ENCODE measurements at regions not wholly inside any gene's neighbourhood (a gene's known extent, or its start where the extent isn't known, plus 50 kb on each side); places are given as distances from the start of the nearest gene placed in this dataset.

DNA sequence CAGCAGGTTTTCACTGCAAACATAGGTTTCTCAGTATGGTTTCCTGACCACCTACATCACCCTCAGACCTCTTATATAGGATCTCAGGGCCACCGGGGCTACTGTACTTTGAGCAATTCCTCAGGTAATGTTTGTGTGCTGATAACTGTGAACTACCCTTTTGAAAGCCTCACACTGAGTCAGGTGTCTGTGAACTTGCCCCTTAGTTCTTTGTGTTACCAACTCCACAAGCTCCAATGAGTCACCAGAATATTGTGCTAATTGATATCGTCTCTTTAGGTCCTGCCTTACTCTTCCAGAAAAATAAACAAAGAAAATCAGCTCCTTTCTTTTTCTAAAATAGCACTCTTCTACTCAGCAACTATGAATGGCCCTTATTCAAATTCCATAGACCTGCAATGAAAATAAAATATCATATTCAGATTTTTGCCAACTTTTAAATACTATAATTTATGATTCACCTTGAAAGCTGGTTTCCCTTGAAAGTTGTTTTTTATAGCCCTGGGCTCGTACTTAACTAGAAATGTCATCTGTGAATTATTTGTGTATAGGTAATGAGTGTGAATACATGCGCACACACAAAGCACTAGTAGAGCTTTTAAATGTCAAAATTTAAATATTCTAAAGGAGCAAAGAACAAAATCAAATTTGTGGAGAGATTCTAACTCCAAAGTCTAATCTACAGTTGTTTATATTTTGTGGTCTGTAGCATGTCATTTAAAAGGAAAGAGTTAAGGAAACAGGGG lies 88.1 kb upstream of the WARS2 start:
- Mint-ChIP-seq H3K36me3 (no peaks in the 10 kb centered on the region), H3K4me1 (ENCODE audit: unreplicated experiment) (peaks cover 41% of the 10 kb centered on the region), H3K9me3 (peaks cover 4% of the 10 kb centered on the region), H3K27ac (no peak overlapping the region), H3K4me3 (no peak overlapping the region), H3K27me3 (no peaks in the 10 kb centered on the region)
- DNase-seq (ENCODE audit: extremely low spot score, unreplicated experiment), result no peak
- TF ChIP-seq, protein P1, sequence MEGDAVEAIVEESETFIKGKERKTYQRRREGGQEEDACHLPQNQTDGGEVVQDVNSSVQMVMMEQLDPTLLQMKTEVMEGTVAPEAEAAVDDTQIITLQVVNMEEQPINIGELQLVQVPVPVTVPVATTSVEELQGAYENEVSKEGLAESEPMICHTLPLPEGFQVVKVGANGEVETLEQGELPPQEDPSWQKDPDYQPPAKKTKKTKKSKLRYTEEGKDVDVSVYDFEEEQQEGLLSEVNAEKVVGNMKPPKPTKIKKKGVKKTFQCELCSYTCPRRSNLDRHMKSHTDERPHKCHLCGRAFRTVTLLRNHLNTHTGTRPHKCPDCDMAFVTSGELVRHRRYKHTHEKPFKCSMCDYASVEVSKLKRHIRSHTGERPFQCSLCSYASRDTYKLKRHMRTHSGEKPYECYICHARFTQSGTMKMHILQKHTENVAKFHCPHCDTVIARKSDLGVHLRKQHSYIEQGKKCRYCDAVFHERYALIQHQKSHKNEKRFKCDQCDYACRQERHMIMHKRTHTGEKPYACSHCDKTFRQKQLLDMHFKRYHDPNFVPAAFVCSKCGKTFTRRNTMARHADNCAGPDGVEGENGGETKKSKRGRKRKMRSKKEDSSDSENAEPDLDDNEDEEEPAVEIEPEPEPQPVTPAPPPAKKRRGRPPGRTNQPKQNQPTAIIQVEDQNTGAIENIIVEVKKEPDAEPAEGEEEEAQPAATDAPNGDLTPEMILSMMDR (conservative IDR thresholded peaks at IDR 0.05), result no peak

DNA sequence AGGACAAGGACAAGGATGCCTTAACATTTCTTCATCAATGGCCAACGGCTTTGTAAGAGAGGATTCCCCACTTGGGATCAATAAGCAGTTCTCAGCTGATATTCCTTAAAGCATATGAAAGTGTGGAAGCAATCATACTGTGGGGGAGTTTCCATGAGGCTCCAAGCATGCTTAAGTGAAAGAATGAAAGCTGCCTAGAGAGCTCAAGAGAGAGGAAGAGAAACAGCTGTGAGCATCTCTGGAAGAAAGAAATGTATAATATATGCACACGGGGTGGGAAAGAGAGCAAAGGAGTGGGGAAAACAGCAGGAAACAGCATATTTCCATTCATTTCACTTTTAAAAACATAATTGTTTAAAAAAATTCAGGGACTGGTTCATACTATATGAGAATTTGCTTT lies 94.7 kb upstream of the WARS2 start:
- Mint-ChIP-seq H3K9me3 (peaks cover 4% of the 10 kb centered on the region), H3K27me3 (no peaks in the 10 kb centered on the region), H3K27ac (no peak overlapping the region), H3K36me3 (no peaks in the 10 kb centered on the region), H3K4me1 (ENCODE audit: unreplicated experiment) (peaks cover 4% of the 10 kb centered on the region), H3K4me3 (no peak overlapping the region)
- TF ChIP-seq, protein P1 (conservative IDR thresholded peaks at IDR 0.05), result no peak
- no peak for DNase-seq (ENCODE audit: extremely low spot score, unreplicated experiment)

DNA sequence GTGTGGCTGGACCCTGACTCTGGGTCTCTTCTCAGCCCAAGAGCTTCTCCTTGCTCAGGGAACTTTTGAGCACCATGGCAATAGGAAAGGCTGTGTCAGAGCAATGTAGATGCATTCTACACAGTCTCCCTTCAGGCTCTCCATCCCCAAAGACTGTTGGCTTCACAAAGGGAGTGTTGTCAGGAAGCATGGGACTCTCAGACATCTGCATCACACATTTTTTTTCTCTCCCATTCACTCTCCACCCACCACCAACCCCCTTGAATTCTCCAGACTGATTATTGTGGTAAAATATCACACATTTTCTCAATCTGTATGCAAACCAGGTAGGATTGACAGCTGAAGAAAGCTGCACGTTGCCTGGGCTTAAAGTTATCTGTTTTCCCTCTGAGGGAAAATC lies 105.4 kb upstream of the WARS2 start:
- Mint-ChIP-seq H3K4me1 (ENCODE audit: unreplicated experiment) (peaks cover 22% of the 10 kb centered on the region), H3K27ac (no peak overlapping the region), H3K4me3 (no peak overlapping the region), H3K27me3 (no peaks in the 10 kb centered on the region), H3K9me3 (no peaks in the 10 kb centered on the region), H3K36me3 (no peaks in the 10 kb centered on the region)
- TF ChIP-seq, protein P1 (conservative IDR thresholded peaks at IDR 0.05), result no peak
- DNase-seq (ENCODE audit: extremely low spot score, unreplicated experiment), result no peak

DNA sequence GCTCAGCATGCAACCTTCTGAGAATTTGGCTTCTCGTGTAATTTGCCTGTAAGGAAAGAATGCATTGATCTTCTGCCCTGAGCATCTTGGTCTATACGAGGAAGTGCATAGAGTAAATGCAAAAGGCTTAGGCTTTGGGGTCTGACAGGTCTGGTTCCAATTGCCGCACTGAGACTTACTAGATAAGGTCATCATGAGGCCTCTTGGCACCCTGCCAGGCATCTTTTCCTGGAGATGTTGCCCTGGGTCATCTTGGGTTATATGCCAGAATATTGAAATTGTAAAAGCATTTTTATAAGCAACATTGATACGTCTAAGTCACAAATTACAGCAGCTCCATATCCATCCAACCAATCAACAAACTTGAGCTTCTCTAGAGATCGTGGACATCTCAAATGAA lies 108.8 kb upstream of the WARS2 start:
- no peak for DNase-seq (ENCODE audit: extremely low spot score, unreplicated experiment)
- Mint-ChIP-seq H3K27ac (no peak overlapping the region), H3K27me3 (no peaks in the 10 kb centered on the region), H3K4me1 (ENCODE audit: unreplicated experiment) (peaks cover 22% of the 10 kb centered on the region), H3K4me3 (no peak overlapping the region), H3K36me3 (no peaks in the 10 kb centered on the region), H3K9me3 (no peaks in the 10 kb centered on the region)
- TF ChIP-seq, protein P1 (conservative IDR thresholded peaks at IDR 0.05), result no peak

DNA sequence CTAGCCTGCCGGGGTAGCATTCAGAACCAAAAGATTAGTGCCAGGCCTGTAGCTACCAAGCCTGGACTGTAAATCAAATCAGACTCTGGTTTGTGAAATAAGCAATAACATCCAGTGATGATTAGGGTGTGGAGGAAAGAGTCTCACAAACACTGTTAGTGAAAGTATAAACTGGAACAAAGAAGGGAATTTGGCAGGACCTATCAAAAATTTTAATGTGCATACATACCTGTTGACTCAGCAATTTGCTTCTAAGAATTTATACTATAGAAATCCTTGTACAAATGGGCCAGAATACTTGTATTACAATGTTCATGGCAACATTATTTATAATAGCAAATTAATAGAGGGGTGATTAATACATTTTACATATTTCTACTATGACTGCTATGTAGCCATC lies 109.8 kb upstream of the WARS2 start:
- H3K27ac Mint-ChIP-seq, result no peak overlapping the region
- TF ChIP-seq, protein P1 (conservative IDR thresholded peaks at IDR 0.05), result no peak
- no peak for DNase-seq (ENCODE audit: extremely low spot score, unreplicated experiment)
- H3K4me1 Mint-ChIP-seq (ENCODE audit: unreplicated experiment), result peaks cover 22% of the 10 kb centered on the region
- H3K36me3 Mint-ChIP-seq, result no peaks in the 10 kb centered on the region
- H3K4me3 Mint-ChIP-seq, result no peak overlapping the region
- no peaks in the 10 kb centered on the region for H3K27me3 Mint-ChIP-seq
- no peaks in the 10 kb centered on the region for H3K9me3 Mint-ChIP-seq

All from type B pancreatic cell (in vitro differentiated cells).